ENCODE measurements at regions not wholly inside any gene's neighbourhood (a gene's known extent, or its start where the extent isn't known, plus 50 kb on each side); places are given as distances from the start of the nearest gene placed in this dataset.

- peaks cover 7% of the 10 kb centered on the region for H3K4me1 ChIP-seq (ENCODE audit: control insufficient read depth, extremely low read depth, insufficient read depth, low read length)
- no peak overlapping the region for H3K9ac ChIP-seq (ENCODE audit: control insufficient read depth, extremely low read depth, insufficient read depth, low read length)
- H4K20me1 ChIP-seq (ENCODE audit: control insufficient read depth, extremely low read depth, insufficient read depth, low read length), result no peaks in the 10 kb centered on the region
- no peaks in the 10 kb centered on the region for H3K36me3 ChIP-seq (ENCODE audit: control insufficient read depth in 2 of 2, extremely low read depth in 1 of 2, insufficient read depth in 2 of 2, low read length in 2 of 2)
- dilution Hi-C loops (cut with MboI; ENCODE audit: extremely low pct_ligation_motif_present, low sequenced_read_pairs), result no loop called here
- H3K9me1 ChIP-seq (ENCODE audit: control insufficient read depth, extremely low read depth, insufficient read depth, low read length), result no peaks in the 10 kb centered on the region
- no peak overlapping the region for H2AFZ ChIP-seq (ENCODE audit: control insufficient read depth, low read length)
- no peak for DNase-seq (ENCODE audit: low read depth, low spot score)
- H3K9me3 ChIP-seq (ENCODE audit: control insufficient read depth, low read depth, low read length), result no peaks in the 10 kb centered on the region
- H3K4me3 ChIP-seq (ENCODE audit: control insufficient read depth in 2 of 3, extremely low read depth in 1 of 3, insufficient read depth in 2 of 3, low read depth in 1 of 3, low read length in 3 of 3), result no peak overlapping the region
- no peaks in the 10 kb centered on the region for H3K79me2 ChIP-seq (ENCODE audit: control insufficient read depth, insufficient read depth, low read length)
- H3K27ac ChIP-seq (ENCODE audit: control insufficient read depth, insufficient read depth, low read length), result no peak overlapping the region
- TF ChIP-seq CTCF (optimal IDR thresholded peaks at IDR 0.05 in 1 of 3, IDR thresholded peaks at IDR 0.05 in 1 of 3, conservative IDR thresholded peaks at IDR 0.05 in 1 of 3; ENCODE audit: extremely low read depth in 1 of 3, insufficient read depth in 2 of 3, low read length in 3 of 3) (no peak), EZH2 (IDR thresholded peaks at IDR 0.05; ENCODE audit: low read length) (no peak)
- H3K4me2 ChIP-seq (ENCODE audit: control insufficient read depth, extremely low read depth, insufficient read depth, low read depth, low read length), result no peak overlapping the region
- H3K27me3 ChIP-seq (ENCODE audit: control insufficient read depth, extremely low read depth, insufficient read depth, low read length), result no peaks in the 10 kb centered on the region
- no peak for FAIRE-seq
Measured at GRCh38 chr1:170803711-170804110, 131.6 kb upstream of the MROH9 start.

- Histone ChIP-seq H3K9ac (ENCODE audit: control insufficient read depth, extremely low read depth, insufficient read depth, low read length) (no peak overlapping the region), H3K4me2 (ENCODE audit: control insufficient read depth, extremely low read depth, insufficient read depth, low read depth, low read length) (no peak overlapping the region), H3K4me3 (ENCODE audit: control insufficient read depth in 2 of 3, extremely low read depth in 1 of 3, insufficient read depth in 2 of 3, low read depth in 1 of 3, low read length in 3 of 3) (no peak overlapping the region), H3K9me3 (ENCODE audit: control insufficient read depth, low read depth, low read length) (no peaks in the 10 kb centered on the region), H2AFZ (ENCODE audit: control insufficient read depth, low read length) (no peak overlapping the region), H3K27ac (ENCODE audit: control insufficient read depth, insufficient read depth, low read length) (no peak overlapping the region), H3K9me1 (ENCODE audit: control insufficient read depth, extremely low read depth, insufficient read depth, low read length) (no peaks in the 10 kb centered on the region), H3K4me1 (ENCODE audit: control insufficient read depth, extremely low read depth, insufficient read depth, low read length) (peaks cover 7% of the 10 kb centered on the region), H3K79me2 (ENCODE audit: control insufficient read depth, insufficient read depth, low read length) (no peaks in the 10 kb centered on the region), H3K27me3 (ENCODE audit: control insufficient read depth, extremely low read depth, insufficient read depth, low read length) (no peaks in the 10 kb centered on the region), H4K20me1 (ENCODE audit: control insufficient read depth, extremely low read depth, insufficient read depth, low read length) (no peaks in the 10 kb centered on the region), H3K36me3 (ENCODE audit: control insufficient read depth in 2 of 2, extremely low read depth in 1 of 2, insufficient read depth in 2 of 2, low read length in 2 of 2) (no peaks in the 10 kb centered on the region)
- dilution Hi-C loops (cut with MboI; ENCODE audit: extremely low pct_ligation_motif_present, low sequenced_read_pairs), result no loop called here
- TF ChIP-seq CTCF (optimal IDR thresholded peaks at IDR 0.05 in 1 of 3, IDR thresholded peaks at IDR 0.05 in 1 of 3, conservative IDR thresholded peaks at IDR 0.05 in 1 of 3; ENCODE audit: extremely low read depth in 1 of 3, insufficient read depth in 2 of 3, low read length in 3 of 3), result no peak
- TF ChIP-seq EZH2 (IDR thresholded peaks at IDR 0.05; ENCODE audit: low read length), result no peak
- FAIRE-seq (no peak), DNase-seq (ENCODE audit: low read depth, low spot score) (no peak)
Measured at GRCh38 chr1:170804419-170804818, 130.9 kb upstream of the MROH9 start.
